A673 (cell line): ENCODE measurements at regions not wholly inside any gene's neighbourhood (a gene's known extent, or its start where the extent isn't known, plus 50 kb on each side); places are given as distances from the start of the nearest gene placed in this dataset.

Experiments
- BruUV-seq: library from RNA; stranded (reverse); fragments of 400-500 nt; replicated peaks from 2 replicates; lab custom pipeline; 2021; lab: Mats Ljungman, UMichigan
- CTCF ChIA-PET: fragments of 300-600 bp; sonication (Branson Sonifier 250); formaldehyde crosslinking; loops from one replicate; lab custom pipeline; 2022; ENCODE audit warnings: antibody characterized with exemption; lab: Charles Lee
- POLR2A ChIA-PET: fragments of 300-600 bp; sonication (Branson Sonifier 250); formaldehyde crosslinking; loops from one replicate; lab custom pipeline; 2022; ENCODE audit warnings: antibody characterized with exemption; ENCODE audit not compliant: low non-redundant PET; lab: Charles Lee
- DNase-seq: peaks from one replicate; pipeline ENCODE4 v3.0.0-alpha.2; 2015; ENCODE audit warnings: low spot score
- H3K27ac ChIP-seq: fragments of 200-600 bp; sonication (generic); 2 replicates; pipeline ENCODE4 v1.5.1; 2016; ENCODE audit warnings: mixed run types, low read depth, mild to moderate bottlenecking, mixed read lengths, antibody characterized with exemption, low read length; ENCODE audit not compliant: poor library complexity, severe bottlenecking
- H3K27me3 ChIP-seq: fragments of 200-600 bp; sonication (generic); replicated peaks from 2 replicates; pipeline ENCODE4 v1.6.1; 2017; ENCODE audit warnings: mixed run types, low read depth, mild to moderate bottlenecking, mixed read lengths, antibody characterized with exemption, low read length; ENCODE audit not compliant: insufficient read depth, poor library complexity
- H3K36me3 ChIP-seq: fragments of 200-600 bp; sonication (generic); 2 replicates; pipeline ENCODE4 v1.6.1; 2016; ENCODE audit warnings: mixed run types, mild to moderate bottlenecking, mixed read lengths, antibody characterized with exemption, low read length; ENCODE audit not compliant: insufficient read depth, poor library complexity, severe bottlenecking
- H3K4me1 ChIP-seq: fragments of 200-600 bp; sonication (generic); 2 replicates; pipeline ENCODE4 v1.6.1; 2017; ENCODE audit warnings: mixed run types, mild to moderate bottlenecking, mixed read lengths, antibody characterized with exemption, low read length; ENCODE audit not compliant: insufficient read depth, poor library complexity, severe bottlenecking
- H3K4me3 ChIP-seq: fragments of 200-600 bp; sonication (generic); 2 replicates; pipeline ENCODE4 v1.5.1; 2016; ENCODE audit warnings: low read depth, mixed run types, mild to moderate bottlenecking, mixed read lengths, low read length; ENCODE audit not compliant: poor library complexity, severe bottlenecking
- H3K9me3 ChIP-seq: fragments of 200-600 bp; sonication (generic); 2 replicates; pipeline ENCODE4 v1.6.1; 2016; ENCODE audit warnings: mixed run types, low read depth, mild to moderate bottlenecking, mixed read lengths, antibody characterized with exemption, low read length; ENCODE audit not compliant: poor library complexity, severe bottlenecking
- EZH2 ChIP-seq: fragments of 200-600 bp; sonication (generic); IDR thresholded peaks from 2 replicates; pipeline ENCODE4 v1.6.1; 2017; ENCODE audit warnings: borderline replicate concordance, low read depth, mild to moderate bottlenecking, mixed read lengths, antibody characterized with exemption, low read length; ENCODE audit not compliant: poor library complexity, severe bottlenecking
- intact Hi-C: fragments of 100-400 bp; cut with micrococcal nuclease; formaldehyde crosslinking; loops from one replicate; pipeline ENCODE4 v1.10.0; 2022; ENCODE audit not compliant: unreplicated experiment
- TF ChIP-seq, protein P1 (sequence below): fragments of 300-800, 200-600 bp; sonication (generic); conservative IDR thresholded peaks from 2 replicates; pipeline ENCODE4 v1.5.1; 2017; ENCODE audit warnings: low read depth, mild to moderate bottlenecking, antibody characterized with exemption, low read length, moderate library complexity, mixed read lengths

GRCh38 chr18:14025306-14025940 lies 106.8 kb downstream of the ZNF519 start:
- peaks cover 36% of the 10 kb centered on the region for H3K27me3 ChIP-seq
- no peaks in the 10 kb centered on the region for H3K9me3 ChIP-seq
- no peaks in the 10 kb centered on the region for H3K4me1 ChIP-seq
- ChIA-PET POLR2A (no interaction called here), CTCF (no interaction called here)
- no peak for DNase-seq
- no peak overlapping the region for H3K27ac ChIP-seq
- no TSS peak for BruUV-seq
- H3K4me3 ChIP-seq = no peak overlapping the region
- TF ChIP-seq EZH2 = no peak
- TF ChIP-seq, protein P1, sequence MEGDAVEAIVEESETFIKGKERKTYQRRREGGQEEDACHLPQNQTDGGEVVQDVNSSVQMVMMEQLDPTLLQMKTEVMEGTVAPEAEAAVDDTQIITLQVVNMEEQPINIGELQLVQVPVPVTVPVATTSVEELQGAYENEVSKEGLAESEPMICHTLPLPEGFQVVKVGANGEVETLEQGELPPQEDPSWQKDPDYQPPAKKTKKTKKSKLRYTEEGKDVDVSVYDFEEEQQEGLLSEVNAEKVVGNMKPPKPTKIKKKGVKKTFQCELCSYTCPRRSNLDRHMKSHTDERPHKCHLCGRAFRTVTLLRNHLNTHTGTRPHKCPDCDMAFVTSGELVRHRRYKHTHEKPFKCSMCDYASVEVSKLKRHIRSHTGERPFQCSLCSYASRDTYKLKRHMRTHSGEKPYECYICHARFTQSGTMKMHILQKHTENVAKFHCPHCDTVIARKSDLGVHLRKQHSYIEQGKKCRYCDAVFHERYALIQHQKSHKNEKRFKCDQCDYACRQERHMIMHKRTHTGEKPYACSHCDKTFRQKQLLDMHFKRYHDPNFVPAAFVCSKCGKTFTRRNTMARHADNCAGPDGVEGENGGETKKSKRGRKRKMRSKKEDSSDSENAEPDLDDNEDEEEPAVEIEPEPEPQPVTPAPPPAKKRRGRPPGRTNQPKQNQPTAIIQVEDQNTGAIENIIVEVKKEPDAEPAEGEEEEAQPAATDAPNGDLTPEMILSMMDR = no peak
- no peaks in the 10 kb centered on the region for H3K36me3 ChIP-seq
- intact Hi-C loops = no loop called here

DNA sequence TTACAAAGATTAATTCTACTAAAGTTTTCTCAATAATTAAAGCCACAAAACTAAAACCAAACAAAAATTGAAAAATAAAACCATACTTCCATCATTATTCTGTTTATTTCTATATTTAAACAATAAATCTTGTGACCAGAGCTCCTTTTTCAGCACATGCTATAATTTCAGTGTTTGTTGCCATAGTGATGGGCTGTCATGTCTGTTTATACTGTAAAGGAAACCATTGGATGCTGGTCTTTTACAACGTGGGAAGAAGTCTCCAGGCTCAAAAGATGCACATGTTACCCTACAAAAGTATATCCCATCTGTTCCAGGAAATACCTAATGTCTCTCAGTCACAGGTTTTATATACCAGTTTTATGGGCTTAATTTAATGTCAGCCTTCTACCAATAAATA lies 100.1 kb upstream of the MC2R start:
- no peak for DNase-seq
- Histone ChIP-seq H3K27ac (no peak overlapping the region), H3K9me3 (no peaks in the 10 kb centered on the region), H3K27me3 (peaks cover 12% of the 10 kb centered on the region), H3K4me1 (no peaks in the 10 kb centered on the region), H3K36me3 (no peaks in the 10 kb centered on the region), H3K4me3 (no peak overlapping the region)
- no TSS peak for BruUV-seq
- ChIA-PET CTCF (no interaction called here), POLR2A (no interaction called here)
- TF ChIP-seq, protein P1 = no peak
- TF ChIP-seq EZH2 = no peak
- intact Hi-C loops = no loop called here

DNA sequence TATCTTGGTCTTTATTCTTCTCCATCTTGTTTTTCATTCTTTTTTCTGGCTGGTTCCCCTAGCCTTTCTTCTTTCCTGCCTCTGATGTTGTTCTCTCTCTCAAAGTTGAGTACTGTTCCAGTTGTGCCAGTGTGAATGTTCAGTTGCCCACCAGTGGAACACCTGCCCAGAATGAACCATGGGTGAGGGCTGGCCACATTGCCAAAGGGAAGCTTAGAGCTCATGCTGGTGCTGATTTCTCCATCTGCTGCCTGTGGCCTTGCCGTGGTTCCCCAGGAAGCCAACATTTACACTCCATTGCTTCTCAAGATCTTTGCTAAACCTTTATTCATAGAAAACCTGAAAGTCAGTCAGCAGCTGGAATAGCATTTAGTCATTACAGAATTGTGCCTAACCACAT lies 99.1 kb upstream of the MC2R start:
- TF ChIP-seq, protein P1 = no peak
- no peak for TF ChIP-seq EZH2
- no peaks in the 10 kb centered on the region for H3K36me3 ChIP-seq
- no peak overlapping the region for H3K4me3 ChIP-seq
- H3K4me1 ChIP-seq = no peaks in the 10 kb centered on the region
- H3K27ac ChIP-seq = no peak overlapping the region
- no TSS peak for BruUV-seq
- CTCF ChIA-PET = no interaction called here
- POLR2A ChIA-PET = no interaction called here
- H3K9me3 ChIP-seq = no peaks in the 10 kb centered on the region
- intact Hi-C loops = no loop called here
- DNase-seq = no peak
- peaks cover 5% of the 10 kb centered on the region for H3K27me3 ChIP-seq
